Activated T-cell treated with anti-CD3 and anti-CD28 coated beads, Interleukin-2, amount 50 U/mL, for 24 hours (primary cell): ENCODE measurements at regions not wholly inside any gene's neighbourhood (a gene's known extent, or its start where the extent isn't known, plus 50 kb on each side); places are given as distances from the start of the nearest gene placed in this dataset.
A peak's percentile ranks its signal among the peaks of the same experiment; 100 is the strongest.

Experiments used
- DNase-seq: peaks from one replicate; pipeline ENCODE4 v3.0.0-alpha.2; 2020
- H3K27ac Mint-ChIP-seq: 2 replicates; pipeline ENCODE4 v1.8.0; 2020; ENCODE audit warnings: mild to moderate bottlenecking, mixed read lengths
- H3K27me3 Mint-ChIP-seq: 2 replicates; pipeline ENCODE4 v1.8.0; 2020; ENCODE audit warnings: mixed read lengths
- H3K36me3 Mint-ChIP-seq: 2 replicates; pipeline ENCODE4 v1.8.0; 2020; ENCODE audit warnings: low read depth, mixed read lengths
- H3K4me1 Mint-ChIP-seq: 2 replicates; pipeline ENCODE4 v1.8.0; 2020; ENCODE audit warnings: low read depth, mixed read lengths
- H3K4me3 Mint-ChIP-seq: 2 replicates; pipeline ENCODE4 v1.8.0; 2020; ENCODE audit warnings: mild to moderate bottlenecking, moderate library complexity, mixed read lengths
- H3K9me3 Mint-ChIP-seq: 2 replicates; pipeline ENCODE4 v1.8.0; 2020; ENCODE audit warnings: mixed read lengths

DNA sequence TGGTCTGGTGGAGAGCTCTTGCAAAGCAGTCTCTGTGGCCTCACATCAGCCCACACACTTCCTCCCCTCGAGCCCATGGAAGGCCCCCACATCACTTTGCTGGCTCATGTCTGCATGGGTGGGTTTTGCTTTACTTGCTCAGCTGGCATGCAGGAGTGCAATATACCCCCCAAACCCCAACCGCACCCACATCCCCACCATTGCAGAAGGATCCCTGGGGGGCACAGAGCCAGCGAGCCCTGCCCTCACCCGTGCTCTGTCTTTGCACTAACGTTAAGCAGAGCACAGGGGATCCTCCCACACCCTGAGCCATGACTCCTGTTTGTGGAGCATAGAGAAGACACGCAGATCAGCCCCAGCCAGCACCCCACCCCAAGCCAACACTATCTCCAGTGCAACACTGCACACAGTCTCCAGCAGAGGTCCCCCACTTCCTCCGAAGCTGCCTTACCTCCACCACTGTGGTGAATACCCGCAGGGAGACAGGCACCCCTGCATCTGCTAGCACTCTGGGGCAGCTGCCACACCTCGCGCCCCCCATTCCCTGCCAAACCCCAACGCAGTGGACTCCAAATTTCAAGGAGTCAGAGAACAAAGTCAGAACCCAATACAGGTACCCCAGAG is 177.8 kb upstream of the RGPD4 start:
- Mint-ChIP-seq H3K27ac (no peak overlapping the region), H3K9me3 (peaks cover 22% of the 10 kb centered on the region), H3K4me3 (no peak overlapping the region)

DNA sequence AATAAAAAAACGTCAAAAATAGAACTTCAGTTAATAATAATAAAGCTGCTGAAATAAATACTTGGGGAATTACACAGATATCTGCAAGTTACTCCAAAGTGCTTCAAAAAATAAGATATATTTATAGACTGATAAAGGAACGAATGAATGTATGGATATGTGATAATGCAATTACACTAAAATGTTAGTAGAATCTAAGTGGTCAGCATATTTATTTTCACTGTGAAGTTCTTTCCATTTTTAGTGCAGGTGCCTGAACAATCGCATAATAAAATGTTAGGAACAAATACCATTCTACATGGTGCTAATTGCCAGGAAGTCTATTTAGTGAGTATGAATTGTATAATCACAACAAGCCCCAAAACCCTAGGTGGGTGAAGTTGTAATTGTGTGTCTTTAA is 169.6 kb upstream of the RGPD4 start:
- Mint-ChIP-seq H3K4me1 (no peaks in the 10 kb centered on the region), H3K27me3 (no peaks in the 10 kb centered on the region), H3K4me3 (no peak overlapping the region), H3K27ac (no peak overlapping the region), H3K9me3 (peaks cover 2% of the 10 kb centered on the region), H3K36me3 (no peaks in the 10 kb centered on the region)
- no peak for DNase-seq

More for the DNA sequence above, 177.8 kb upstream of the RGPD4 start:
- Mint-ChIP-seq H3K4me1 (no peaks in the 10 kb centered on the region), H3K36me3 (no peaks in the 10 kb centered on the region), H3K27me3 (no peaks in the 10 kb centered on the region)
- no peak for DNase-seq

DNA sequence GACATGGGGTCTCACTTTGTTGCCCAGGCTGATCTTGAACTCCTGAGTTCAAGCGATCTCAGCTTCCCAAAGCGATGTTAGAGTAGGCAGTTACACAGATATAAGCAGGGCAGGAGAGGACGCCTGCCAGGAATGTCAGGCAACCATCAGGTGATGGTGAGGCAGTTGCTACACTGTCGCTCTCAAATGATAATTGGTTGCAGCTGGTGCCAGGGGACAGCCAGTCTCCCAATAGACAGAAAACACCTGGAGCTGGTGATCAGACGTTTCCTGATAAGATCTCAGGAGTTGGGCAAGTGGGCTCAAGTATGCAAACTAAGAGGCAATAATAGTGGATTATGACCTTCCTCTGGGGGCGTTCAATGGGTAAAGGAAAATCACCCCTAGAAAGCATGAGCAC is 163.1 kb upstream of the RGPD4 start:
- Mint-ChIP-seq H3K27ac (no peak overlapping the region), H3K27me3 (no peaks in the 10 kb centered on the region), H3K4me3 (no peak overlapping the region), H3K9me3 (no peaks in the 10 kb centered on the region), H3K36me3 (no peaks in the 10 kb centered on the region), H3K4me1 (no peaks in the 10 kb centered on the region)
- no peak for DNase-seq

DNA sequence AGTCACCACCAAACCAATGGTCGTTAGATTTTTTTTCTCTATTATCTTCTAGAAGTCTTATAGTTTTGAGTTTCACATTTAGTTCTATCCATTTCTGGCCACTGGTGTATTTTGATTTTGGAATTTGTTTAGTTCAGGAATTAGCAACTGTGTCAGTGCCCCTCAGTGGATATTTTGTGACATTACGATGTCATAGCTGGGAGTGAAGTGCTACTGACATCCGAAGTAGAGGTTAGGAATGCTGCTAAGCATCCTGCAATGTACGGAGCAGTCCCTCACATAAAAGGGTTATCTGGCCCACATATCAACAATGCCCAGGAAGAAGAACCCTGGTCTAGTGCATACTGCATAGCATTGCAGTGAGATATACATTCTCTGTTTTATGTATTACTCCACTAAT is 157.4 kb upstream of the RGPD4 start:
- Mint-ChIP-seq H3K9me3 (peaks cover 14% of the 10 kb centered on the region), H3K36me3 (no peaks in the 10 kb centered on the region), H3K4me1 (no peaks in the 10 kb centered on the region), H3K27ac (no peak overlapping the region), H3K27me3 (no peaks in the 10 kb centered on the region), H3K4me3 (no peak overlapping the region)
- no peak for DNase-seq

DNA sequence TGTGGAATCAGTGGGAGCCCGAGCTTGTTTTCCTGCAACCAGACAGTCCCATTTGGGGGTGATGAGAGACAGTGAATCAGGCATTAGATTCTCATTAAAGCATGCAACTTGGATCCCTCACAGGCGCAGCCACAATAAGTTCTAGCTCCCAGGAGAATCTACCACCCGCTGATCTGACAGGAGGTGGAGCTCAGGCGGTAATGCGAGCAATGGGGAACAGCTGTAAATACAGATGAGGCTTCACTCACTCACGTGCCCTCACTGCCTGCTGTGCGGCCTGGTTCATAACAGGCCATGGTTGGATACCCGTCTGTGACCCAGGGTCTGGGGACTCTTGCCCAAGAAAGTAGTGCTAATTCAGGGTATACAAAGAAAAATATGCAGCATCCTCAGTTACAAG is 144.8 kb upstream of the RGPD4 start:
- Mint-ChIP-seq H3K4me3 (no peak overlapping the region), H3K36me3 (no peaks in the 10 kb centered on the region), H3K4me1 (no peaks in the 10 kb centered on the region), H3K27ac (no peak overlapping the region), H3K9me3 (peaks cover 7% of the 10 kb centered on the region), H3K27me3 (no peaks in the 10 kb centered on the region)
- no peak for DNase-seq

DNA sequence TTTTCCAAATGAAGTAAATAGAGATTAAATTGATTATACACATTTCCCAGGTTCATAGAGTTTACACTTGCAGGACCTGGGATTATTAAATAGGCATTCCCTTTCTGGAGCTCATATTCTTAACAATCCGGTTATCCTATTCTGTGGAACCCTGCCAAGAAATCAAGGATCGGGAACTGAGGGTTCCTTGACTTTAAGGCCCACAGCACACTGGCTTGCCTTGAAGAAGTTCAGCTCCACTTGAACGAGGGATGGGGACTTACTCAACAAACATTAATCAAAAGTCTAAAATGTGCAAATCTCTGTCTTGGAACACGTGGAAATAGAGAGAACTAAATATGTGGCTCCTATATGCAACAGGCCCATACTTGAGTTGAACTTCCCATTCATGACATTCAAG is 142.3 kb upstream of the RGPD4 start:
- Mint-ChIP-seq H3K27ac (no peak overlapping the region), H3K4me1 (no peaks in the 10 kb centered on the region), H3K36me3 (no peaks in the 10 kb centered on the region), H3K4me3 (no peak overlapping the region), H3K27me3 (no peaks in the 10 kb centered on the region), H3K9me3 (peaks cover 7% of the 10 kb centered on the region)
- DNase-seq = no peak

DNA sequence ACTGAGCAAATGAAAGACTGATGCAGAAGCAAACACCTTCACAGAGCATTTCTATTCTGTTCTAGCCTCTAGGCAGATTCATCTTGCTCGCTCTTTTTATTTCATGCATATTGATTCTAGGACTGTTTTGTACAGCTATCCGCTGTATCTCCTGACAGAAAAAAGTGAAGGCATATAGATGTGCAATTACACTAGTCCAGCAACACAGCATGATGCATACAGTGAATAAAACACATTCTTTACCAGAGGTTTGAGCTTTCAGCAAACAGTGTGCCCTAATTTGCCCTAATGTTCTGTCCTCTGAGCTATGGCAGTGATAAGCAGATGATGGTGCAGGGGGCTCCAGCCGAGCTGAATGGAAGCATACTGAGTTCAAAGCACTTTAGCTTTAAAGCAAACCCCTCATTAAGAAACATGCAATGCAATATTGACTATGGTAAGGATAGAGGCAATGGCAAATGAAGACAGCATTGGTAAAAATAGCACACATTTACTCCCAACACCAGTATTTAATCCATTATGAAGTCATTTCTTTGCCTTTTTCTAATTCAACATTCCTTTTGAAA is 141.2 kb upstream of the RGPD4 start:
- Mint-ChIP-seq H3K36me3 (no peaks in the 10 kb centered on the region), H3K9me3 (peaks cover 7% of the 10 kb centered on the region), H3K4me1 (no peaks in the 10 kb centered on the region)

DNA sequence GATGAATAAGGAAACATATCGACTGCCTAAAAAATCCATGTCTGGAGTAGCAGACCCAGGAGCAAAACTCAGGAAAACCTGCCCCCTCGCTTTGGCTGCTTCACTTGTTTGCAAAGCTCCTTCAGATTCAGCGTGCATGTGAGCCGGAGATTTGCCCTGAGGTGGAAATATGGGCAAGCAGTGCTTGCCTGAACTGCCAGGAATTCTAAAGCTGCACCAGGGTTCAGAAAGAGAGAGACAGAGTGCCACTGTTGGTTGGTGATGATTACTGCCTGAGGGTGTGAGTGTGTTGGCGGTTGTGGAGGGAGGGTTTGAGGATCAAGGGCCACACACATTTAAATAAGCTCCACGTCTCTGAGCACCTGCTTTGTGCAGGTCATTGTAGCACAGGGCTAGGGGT is 139.6 kb upstream of the RGPD4 start:
- H3K36me3 Mint-ChIP-seq = no peaks in the 10 kb centered on the region
- peaks cover 7% of the 10 kb centered on the region for H3K9me3 Mint-ChIP-seq
- H3K27ac Mint-ChIP-seq = no peak overlapping the region

More for the DNA sequence above, 141.2 kb upstream of the RGPD4 start:
- no peak for DNase-seq
- no peaks in the 10 kb centered on the region for H3K27me3 Mint-ChIP-seq
- no peak overlapping the region for H3K27ac Mint-ChIP-seq
- H3K4me3 Mint-ChIP-seq = no peak overlapping the region

DNA sequence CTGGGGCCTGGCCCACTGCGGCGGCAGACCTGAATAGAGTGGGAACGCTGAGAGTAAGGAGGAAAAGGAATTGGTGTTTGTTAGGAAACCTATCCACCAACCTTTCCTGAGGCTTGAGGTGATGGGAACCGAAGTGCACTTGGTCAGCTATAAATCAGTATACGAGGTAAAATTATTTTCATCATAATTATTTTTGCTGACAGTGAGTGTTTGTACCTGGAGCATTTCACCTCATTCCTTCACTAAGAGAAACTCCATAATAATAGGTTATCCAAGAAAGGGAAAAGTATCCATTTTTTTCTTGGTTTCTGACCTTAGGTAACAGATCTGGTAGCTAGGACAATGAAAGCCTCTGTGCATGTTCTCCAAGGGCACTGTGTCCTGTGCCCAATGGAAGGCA is 138.6 kb upstream of the RGPD4 start:
- H3K27ac Mint-ChIP-seq = no peak overlapping the region
- H3K27me3 Mint-ChIP-seq = no peaks in the 10 kb centered on the region
- DNase-seq = no peak
- H3K4me1 Mint-ChIP-seq = no peaks in the 10 kb centered on the region
- H3K4me3 Mint-ChIP-seq = no peak overlapping the region
- H3K9me3 Mint-ChIP-seq = peaks cover 2% of the 10 kb centered on the region
- H3K36me3 Mint-ChIP-seq = no peaks in the 10 kb centered on the region

More for the DNA sequence above, 139.6 kb upstream of the RGPD4 start:
- DNase-seq = no peak
- Mint-ChIP-seq H3K4me3 (no peak overlapping the region), H3K27me3 (no peaks in the 10 kb centered on the region), H3K4me1 (no peaks in the 10 kb centered on the region)

DNA sequence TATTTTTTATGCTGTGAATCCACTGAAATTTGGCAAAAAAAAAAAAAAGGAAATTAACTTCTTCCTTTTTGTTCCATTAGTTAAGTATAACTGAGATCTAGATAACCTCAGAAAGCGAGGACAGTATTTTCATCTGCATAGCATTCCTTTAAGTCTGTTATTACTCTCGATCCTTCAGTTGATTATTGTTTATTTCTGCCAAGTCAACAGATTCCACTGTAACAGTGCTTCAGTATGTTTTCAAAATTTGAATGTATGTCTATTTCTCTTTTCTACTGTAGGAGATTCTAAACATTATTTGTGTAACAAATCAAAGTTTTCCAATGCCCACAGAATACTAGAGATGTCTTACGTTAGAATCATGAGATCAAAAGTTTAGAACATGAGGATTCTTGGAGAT is 133.1 kb upstream of the RGPD4 start:
- Mint-ChIP-seq H3K4me3 (no peak overlapping the region), H3K27me3 (no peaks in the 10 kb centered on the region), H3K9me3 (no peaks in the 10 kb centered on the region), H3K36me3 (no peaks in the 10 kb centered on the region), H3K4me1 (no peaks in the 10 kb centered on the region), H3K27ac (no peak overlapping the region)
- DNase-seq = no peak

DNA sequence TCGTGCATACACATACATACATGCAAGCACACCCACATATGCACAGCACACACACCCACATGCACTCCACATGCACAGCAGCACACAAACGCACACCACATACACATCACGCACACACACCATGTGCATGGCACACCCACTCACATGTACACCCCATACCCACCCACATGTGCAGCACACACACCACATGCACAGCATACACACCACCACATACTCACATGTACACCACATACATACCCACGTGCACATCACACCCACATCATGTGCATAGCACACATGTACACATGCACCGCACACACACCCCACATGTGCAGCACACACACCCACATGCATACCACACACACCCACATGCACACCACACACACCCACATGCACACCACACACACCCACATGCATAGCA is 132.0 kb upstream of the RGPD4 start:
- H3K27ac Mint-ChIP-seq = no peak overlapping the region
- H3K27me3 Mint-ChIP-seq = no peaks in the 10 kb centered on the region

DNA sequence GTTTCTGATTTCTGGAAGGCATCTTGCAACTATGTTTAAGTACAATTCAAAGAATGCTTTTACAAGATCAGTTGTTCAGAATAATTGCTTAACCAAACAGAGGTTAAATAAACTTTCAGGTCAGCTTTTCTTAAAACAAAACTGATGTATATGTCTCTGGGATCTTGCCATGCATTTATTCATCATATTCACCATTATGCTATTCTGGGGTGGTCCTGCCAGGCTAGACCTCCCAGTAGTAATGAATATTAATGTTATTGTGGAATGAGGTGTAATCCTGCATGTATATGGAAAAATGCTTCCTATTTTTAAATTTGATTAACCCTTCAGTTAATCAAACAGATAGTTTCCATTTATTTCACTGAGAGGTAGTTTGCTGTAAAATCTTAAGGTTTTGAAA is 129.3 kb upstream of the RGPD4 start:
- Mint-ChIP-seq H3K4me3 (no peak overlapping the region), H3K27ac (no peak overlapping the region), H3K36me3 (no peaks in the 10 kb centered on the region), H3K9me3 (no peaks in the 10 kb centered on the region), H3K27me3 (no peaks in the 10 kb centered on the region), H3K4me1 (no peaks in the 10 kb centered on the region)
- no peak for DNase-seq

More for the DNA sequence above, 132.0 kb upstream of the RGPD4 start:
- no peak for DNase-seq
- H3K4me3 Mint-ChIP-seq = no peak overlapping the region
- no peaks in the 10 kb centered on the region for H3K9me3 Mint-ChIP-seq
- H3K36me3 Mint-ChIP-seq = no peaks in the 10 kb centered on the region
- H3K4me1 Mint-ChIP-seq = no peaks in the 10 kb centered on the region

DNA sequence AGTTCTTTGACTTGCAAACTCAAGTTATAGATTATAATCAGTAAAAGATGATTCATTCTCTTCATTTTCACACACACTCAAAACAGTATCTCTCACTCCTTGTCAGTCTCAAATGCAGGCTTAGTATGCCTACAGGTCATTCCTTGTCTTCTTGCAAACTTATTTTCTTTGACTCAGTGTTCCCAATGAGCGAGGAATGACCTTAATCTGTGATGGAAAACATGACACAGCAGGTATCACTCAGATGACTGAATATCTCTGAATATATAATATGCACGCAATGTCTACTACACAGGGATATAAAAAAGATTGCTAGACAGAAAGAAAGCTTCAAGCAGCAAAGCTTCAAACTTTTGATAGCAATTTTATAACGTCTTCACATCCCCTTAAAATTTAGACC is 127.8 kb upstream of the RGPD4 start:
- Mint-ChIP-seq H3K27me3 (no peaks in the 10 kb centered on the region), H3K27ac (no peak overlapping the region), H3K9me3 (no peaks in the 10 kb centered on the region), H3K4me3 (no peak overlapping the region), H3K36me3 (no peaks in the 10 kb centered on the region), H3K4me1 (no peaks in the 10 kb centered on the region)
- no peak for DNase-seq

DNA sequence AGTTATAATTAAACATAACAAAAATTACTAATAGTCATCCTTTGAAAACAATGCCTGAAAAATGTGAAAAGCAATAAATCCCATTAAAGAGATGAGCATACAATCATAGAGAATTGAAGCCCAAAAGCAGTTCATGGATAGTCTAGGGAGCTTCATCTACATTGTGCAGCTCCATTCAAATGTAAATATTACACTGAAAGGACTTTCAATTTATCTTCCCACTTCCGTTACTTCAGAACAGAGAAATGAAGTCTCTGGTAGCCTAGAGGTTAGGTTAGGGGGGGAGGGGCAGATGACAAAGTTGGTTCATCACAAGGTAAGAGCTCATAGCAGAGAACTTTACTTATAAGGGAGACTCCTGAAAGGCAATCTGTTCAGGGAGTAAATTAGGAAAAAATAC is 126.6 kb upstream of the RGPD4 start:
- DNase-seq = no peak
- no peak overlapping the region for H3K27ac Mint-ChIP-seq
- H3K4me1 Mint-ChIP-seq = no peaks in the 10 kb centered on the region
- no peaks in the 10 kb centered on the region for H3K27me3 Mint-ChIP-seq
- no peaks in the 10 kb centered on the region for H3K36me3 Mint-ChIP-seq
- H3K4me3 Mint-ChIP-seq = no peak overlapping the region
- H3K9me3 Mint-ChIP-seq = no peaks in the 10 kb centered on the region

DNA sequence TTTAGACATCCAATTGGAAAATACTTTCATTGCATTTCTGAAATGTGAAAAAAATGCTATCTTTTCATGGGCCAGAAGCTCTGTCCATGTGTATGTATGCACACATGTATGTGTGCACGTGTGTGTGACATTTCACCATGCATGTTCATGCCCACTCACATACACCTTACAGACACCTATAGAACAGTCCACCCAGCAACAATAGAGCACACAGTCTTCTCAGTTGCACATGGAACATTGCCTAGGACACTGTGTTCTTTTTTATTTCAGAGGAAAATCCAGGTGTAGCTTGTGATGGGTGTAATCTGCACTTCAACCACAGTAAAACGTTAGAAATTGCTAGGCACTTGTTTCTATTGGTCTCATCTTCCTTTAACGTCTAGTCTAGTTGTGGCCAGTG is 114.8 kb upstream of the RGPD4 start:
- no peak overlapping the region for H3K4me3 Mint-ChIP-seq
- no peaks in the 10 kb centered on the region for H3K27me3 Mint-ChIP-seq
- no peaks in the 10 kb centered on the region for H3K9me3 Mint-ChIP-seq
- H3K27ac Mint-ChIP-seq = no peak overlapping the region
- H3K4me1 Mint-ChIP-seq = peaks cover 2% of the 10 kb centered on the region
- no peak for DNase-seq
- no peaks in the 10 kb centered on the region for H3K36me3 Mint-ChIP-seq

DNA sequence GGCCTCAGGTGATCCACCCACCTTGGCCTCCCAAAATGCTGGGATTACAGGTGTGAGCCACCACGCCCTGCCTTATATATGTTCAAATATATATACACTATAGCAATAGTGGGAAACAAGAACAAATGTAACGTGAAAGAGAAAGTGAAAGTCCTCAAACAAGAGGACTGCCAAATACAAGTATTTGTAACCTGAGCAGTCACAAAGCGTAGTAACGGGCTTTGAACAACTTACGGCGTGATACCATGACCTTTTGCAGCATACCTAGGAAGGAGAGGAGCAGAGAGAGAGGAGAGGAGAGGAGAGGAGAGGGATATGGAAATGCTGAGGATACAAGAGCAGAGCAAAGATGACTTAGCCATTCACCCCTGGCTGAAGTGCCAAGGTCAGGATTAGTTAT is 113.8 kb upstream of the RGPD4 start:
- no peak for DNase-seq
- peak overlapping the region; percentile 13 for H3K4me3 Mint-ChIP-seq
- H3K27ac Mint-ChIP-seq = no peak overlapping the region
- H3K27me3 Mint-ChIP-seq = no peaks in the 10 kb centered on the region
- H3K36me3 Mint-ChIP-seq = no peaks in the 10 kb centered on the region
- no peaks in the 10 kb centered on the region for H3K9me3 Mint-ChIP-seq
- peaks cover 2% of the 10 kb centered on the region for H3K4me1 Mint-ChIP-seq
